NCI-H1417 treated with DMSO at 0.1 percent for 48 hours (cell line): ENCODE measurements at regions not wholly inside any gene's neighbourhood (a gene's known extent, or its start where the extent isn't known, plus 50 kb on each side); places are given as distances from the start of the nearest gene placed in this dataset.
A peak's percentile ranks its signal among the peaks of the same experiment; 100 is the strongest.

Experiments
- DNase-seq: peaks from one replicate; lab custom pipeline; 2025; lab: John Stamatoyannopoulos, UW

GRCh38 chr3:25226747-25227146 lies 201.3 kb upstream of the RARB start:
- no peak for DNase-seq

- peak; percentile 39 for DNase-seq
These were observed 198.5 kb upstream of the RARB start for GRCh38 chr3:25229586-25229985.

- no peak for DNase-seq
These were observed 193.0 kb upstream of the RARB start for GRCh38 chr3:25235031-25235430.

DNA sequence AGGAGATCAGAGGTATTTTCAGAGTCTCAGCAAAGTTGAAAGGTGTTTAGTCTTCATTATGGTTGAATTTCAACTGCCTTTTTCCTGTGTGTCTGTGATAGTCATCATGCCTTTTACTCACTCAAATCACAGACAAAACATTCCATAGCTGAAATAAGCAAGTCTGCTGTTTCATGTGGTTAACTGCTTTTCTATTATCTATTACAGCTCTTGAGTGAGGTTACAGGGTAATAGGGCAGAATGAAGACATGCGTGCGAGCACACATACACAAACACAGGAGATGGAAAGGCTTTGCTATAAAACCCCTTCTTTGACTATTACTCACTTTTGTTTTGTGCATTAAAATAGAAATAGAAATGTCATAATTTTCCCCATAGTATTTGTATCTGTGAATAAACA lies 192.6 kb upstream of the RARB start:
- DNase-seq = no peak

DNA sequence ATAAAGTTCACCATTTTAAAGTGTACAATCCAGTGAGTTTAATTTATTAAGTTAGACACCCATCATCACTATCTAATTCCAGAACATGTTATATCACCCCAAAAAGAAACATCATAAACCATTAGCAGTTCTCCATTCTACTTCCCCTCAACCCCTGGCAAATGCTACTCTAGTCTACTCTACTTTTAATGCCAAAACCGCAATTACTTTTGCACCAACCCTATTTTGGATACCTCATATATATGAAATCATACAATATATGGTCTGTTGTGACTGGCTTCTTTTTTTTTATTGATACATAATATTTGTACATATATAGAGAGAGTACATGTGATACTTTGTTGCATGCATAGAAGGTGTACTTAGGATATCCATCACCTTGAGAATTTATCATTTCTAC lies 190.5 kb upstream of the RARB start:
- DNase-seq = no peak

DNA sequence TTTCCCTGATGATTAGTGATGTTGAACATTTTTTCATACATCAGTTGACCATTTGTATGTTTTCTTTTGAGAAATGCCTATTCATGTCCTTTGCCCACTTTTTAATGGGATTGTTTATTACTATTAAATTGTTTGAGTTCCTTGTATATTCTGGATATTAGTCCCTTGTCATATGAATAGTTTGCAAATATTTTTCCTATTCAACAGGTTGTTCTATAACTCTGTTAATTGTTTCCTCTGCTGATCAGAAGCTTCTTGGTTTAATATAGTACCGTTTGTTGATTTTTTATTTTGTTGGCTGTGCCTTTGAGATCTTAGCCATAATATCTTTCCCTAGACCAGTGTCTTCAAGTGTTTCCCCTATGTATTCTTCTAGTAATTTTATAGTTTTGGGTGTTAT lies 189.0 kb upstream of the RARB start:
- DNase-seq = no peak

GRCh38 chr3:25246913-25247312 lies 181.2 kb upstream of the RARB start:
- DNase-seq = no peak

DNA sequence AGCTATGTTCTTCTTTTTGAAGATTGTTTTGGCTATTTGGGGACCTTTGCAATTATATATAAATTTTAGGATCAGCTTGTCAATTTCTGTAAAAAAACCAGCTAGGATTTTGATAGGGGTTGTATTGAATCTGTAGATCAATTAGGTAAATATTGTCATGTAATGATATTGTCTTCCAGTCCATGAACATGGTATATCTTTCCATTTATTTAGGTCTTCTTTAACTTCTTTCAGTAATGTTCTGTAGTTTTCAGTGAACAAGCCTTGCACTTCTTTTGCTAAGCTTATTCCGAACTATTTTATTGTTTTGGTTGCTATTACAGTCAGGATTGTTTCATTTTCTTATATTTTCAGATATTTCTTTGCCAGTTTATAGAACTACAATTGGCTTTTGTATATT lies 175.8 kb upstream of the RARB start:
- DNase-seq = no peak

- DNase-seq = no peak
These were observed 171.0 kb upstream of the RARB start for GRCh38 chr3:25257026-25257425.

GRCh38 chr3:25259871-25260270 lies 168.2 kb upstream of the RARB start:
- no peak for DNase-seq

DNA sequence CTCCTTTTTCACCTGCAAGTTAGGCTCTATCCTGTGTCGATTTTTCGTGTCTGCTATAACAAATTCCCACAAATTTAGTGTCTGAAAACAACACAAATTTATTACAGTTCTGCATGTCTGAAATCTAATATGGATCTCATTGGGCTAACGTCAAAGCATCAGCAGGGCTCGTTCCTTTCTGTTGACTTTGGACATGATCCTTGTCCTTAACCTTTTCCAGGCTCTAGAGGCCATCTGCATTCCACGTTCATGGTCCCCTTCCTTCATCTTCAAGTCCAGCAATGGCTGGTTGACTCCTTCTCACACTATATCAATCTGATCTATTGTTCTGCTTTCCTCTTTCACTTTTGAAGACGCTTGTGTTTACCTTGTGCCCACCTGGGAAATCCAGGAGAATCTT lies 165.7 kb upstream of the RARB start:
- no peak for DNase-seq

- DNase-seq = no peak
These were observed 162.8 kb upstream of the RARB start for GRCh38 chr3:25265284-25265683.

GRCh38 chr3:25266677-25267076 lies 161.4 kb upstream of the RARB start:
- DNase-seq = no peak

- DNase-seq = no peak
These were observed 156.0 kb upstream of the RARB start for GRCh38 chr3:25272090-25272489.

DNA sequence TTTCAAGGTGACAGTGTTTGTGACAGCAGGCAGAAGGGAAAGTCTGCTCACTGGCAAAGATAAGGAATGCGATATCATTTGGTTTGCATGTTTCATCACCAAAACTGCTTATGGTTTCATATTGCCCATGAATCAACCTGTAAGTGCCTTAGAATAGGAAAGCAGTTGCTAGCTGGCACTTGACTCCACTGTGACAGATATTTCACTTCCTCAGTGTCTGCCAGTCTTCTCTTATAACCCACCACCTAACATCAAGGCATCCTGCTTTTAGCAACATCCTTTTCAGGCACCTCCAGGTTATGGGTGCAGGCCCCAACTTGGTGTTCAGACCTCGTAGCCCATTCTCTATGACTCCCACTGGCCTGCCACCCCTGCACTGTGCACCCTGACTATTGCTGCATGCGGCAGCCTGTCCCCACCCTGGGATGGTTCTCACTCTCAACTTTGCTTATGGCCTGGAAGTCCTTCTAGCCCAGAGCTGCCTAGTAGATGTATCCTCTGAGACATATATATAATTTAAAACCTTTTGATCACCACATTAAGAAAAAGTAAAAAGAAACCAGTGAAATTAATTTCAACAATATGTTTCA lies 154.4 kb upstream of the RARB start:
- no peak for DNase-seq

GRCh38 chr3:25277503-25277902 lies 150.6 kb upstream of the RARB start:
- DNase-seq = no peak

- no peak for DNase-seq
These were observed 146.9 kb upstream of the RARB start for GRCh38 chr3:25281041-25281731.

- DNase-seq = no peak
These were observed 146.3 kb upstream of the RARB start for GRCh38 chr3:25281732-25282126.

DNA sequence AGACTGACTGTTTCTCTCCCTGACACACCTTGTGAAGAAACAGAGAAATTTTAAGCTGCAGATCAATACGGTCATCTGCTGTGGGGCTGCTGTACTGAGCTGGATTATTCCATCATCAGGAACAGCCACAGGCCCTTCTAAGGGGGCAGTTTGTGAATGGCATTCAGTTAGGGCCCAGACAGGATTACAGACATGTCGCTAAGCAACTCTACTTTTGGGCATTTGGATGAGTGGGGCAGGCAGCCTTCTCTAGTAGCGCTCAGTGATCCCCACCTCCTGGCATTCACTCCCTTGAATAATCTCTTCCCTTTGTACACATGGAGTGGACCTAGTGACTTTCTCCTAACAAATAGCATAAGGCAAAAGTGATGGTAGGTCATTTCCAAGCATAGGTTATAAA lies 144.4 kb upstream of the RARB start:
- no peak for DNase-seq

GRCh38 chr3:25284249-25284648 lies 143.8 kb upstream of the RARB start:
- no peak for DNase-seq

DNA sequence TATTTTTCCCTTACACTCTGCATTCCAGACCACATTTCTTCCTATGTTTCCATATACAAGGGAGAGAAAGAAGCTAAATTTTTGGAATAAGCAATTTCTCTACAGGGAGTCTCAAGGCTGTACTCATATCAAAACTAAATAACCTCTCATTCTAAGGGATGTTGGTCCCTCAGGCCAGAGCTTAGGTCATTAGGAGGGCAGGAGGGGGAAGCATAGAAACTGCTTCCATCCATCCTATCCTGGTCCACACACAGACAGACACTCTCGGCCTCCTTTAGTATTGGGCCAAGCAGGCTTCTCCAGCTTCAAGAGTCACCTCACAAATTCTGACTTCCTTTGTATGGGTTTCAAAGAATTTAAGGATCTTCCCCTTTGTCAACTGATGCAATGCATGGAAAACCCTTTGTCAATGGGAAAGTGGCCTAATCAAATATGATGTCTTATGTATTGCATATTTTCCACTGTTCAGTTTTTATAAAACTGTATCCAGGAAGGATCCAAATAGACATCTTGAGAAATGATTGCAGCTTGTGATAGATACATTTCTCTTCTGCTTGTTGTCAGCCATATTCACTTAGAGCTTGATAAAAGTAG lies 140.7 kb upstream of the RARB start:
- DNase-seq = no peak

DNA sequence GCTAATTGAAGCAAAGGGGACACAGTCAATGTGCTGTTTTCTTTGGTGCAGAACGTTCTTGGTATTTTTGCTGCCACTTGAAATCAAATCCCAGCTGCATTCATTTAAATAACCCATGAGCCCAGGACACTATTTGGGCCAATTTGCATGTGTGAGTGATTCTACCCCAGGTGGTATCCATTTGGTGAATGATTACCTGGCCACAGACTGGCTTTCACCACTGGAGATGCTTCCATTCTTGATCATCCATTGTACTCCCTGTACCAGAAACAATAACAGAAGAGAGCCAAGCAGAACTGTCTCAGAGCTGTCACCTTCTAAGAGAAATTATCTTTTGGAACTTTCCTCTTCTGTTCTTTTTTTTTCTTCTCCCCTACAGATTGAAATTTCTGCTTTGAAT lies 139.7 kb upstream of the RARB start:
- DNase-seq = no peak

DNA sequence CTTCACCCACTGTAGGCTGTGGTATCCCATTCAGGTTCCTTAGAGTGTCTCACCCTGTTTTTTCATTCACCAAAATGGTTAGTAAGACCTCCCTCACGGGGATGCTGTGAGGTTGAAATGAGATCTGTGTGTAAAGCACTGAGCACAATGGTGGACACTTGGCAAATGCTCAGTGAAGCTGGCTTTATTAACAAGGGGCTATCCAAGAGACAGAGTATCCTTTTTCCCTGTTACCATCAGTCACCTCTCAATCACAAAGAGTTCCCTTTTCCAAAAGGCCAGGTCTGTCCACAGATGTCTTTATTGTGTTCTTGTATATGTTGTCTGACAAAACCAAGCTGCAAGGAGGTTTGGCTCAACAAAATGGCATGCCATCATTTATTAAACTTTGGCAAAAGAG lies 138.9 kb upstream of the RARB start:
- no peak for DNase-seq

DNA sequence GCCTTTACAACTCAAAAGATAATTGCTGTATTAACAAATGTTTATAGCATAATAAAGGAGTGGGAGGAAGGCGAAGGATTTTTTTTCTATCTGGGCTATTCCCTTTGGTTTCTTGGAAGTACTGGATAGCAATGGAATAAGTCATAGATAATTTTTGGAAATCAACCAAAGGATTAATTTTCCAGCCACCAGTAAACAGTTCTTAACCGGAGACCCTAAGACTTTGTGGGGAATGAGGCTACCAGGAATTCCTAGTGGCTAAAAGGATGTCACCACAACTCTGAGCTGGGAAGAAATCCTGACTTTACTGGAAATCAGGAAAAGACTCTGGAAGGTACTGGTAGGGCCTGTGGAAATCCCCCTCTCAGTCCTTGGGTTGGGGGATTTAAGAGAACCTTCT lies 138.4 kb upstream of the RARB start:
- no peak for DNase-seq
